Mesendoderm (in vitro differentiated cells): ENCODE measurements at regions not wholly inside any gene's neighbourhood (a gene's known extent, or its start where the extent isn't known, plus 50 kb on each side); places are given as distances from the start of the nearest gene placed in this dataset.

Source experiments
- DNase-seq: peaks from one replicate; pipeline ENCODE4 v3.0.0; 2013
- H2AK5ac ChIP-seq: 2 replicates; pipeline ENCODE4 v1.6.1; 2013; ENCODE audit warnings: low read length, inconsistent platforms
- H2BK120ac ChIP-seq: 2 replicates; pipeline ENCODE4 v1.6.1; 2013; ENCODE audit warnings: low read depth, mild to moderate bottlenecking, low read length, moderate library complexity, mixed read lengths
- H2BK15ac ChIP-seq: replicated peaks from 2 replicates; pipeline ENCODE4 v1.6.1; 2013; ENCODE audit warnings: low read depth, mild to moderate bottlenecking, moderate library complexity
- H2BK5ac ChIP-seq: 2 replicates; pipeline ENCODE4 v1.6.1; 2013; ENCODE audit warnings: low read length, inconsistent platforms
- H3K18ac ChIP-seq: 2 replicates; pipeline ENCODE4 v1.6.1; 2013; ENCODE audit warnings: mild to moderate bottlenecking, low read length, mixed read lengths
- H3K23ac ChIP-seq: one replicate; pipeline ENCODE4 v1.6.1; 2013; ENCODE audit warnings: low read length
- H3K27ac ChIP-seq: 2 replicates; pipeline ENCODE4 v1.5.1; 2013; ENCODE audit warnings: low read depth, mild to moderate bottlenecking, inconsistent platforms, low read length, moderate library complexity
- H3K27me3 ChIP-seq: 2 replicates; pipeline ENCODE4 v1.6.1; 2013; ENCODE audit warnings: low read length, control low read depth, mild to moderate bottlenecking, inconsistent platforms; ENCODE audit not compliant: insufficient read depth, poor library complexity
- H3K36me3 ChIP-seq: 2 replicates; pipeline ENCODE4 v1.6.1; 2013; ENCODE audit warnings: low read length, inconsistent platforms; ENCODE audit not compliant: control insufficient read depth, insufficient read depth
- H3K4ac ChIP-seq: one replicate; pipeline ENCODE4 v1.6.1; 2013; ENCODE audit warnings: low read depth, mild to moderate bottlenecking, low read length, moderate library complexity
- H3K4me1 ChIP-seq: 2 replicates; pipeline ENCODE4 v1.6.1; 2013; ENCODE audit warnings: low read depth, low read length, inconsistent platforms; ENCODE audit not compliant: control insufficient read depth
- H3K4me2 ChIP-seq: 2 replicates; pipeline ENCODE4 v1.6.1; 2013; ENCODE audit warnings: low read length
- H3K4me3 ChIP-seq: 2 replicates; pipeline ENCODE4 v1.5.1; 2013; ENCODE audit warnings: mild to moderate bottlenecking, low read length
- H3K56ac ChIP-seq: one replicate; pipeline ENCODE4 v1.6.1; 2013; ENCODE audit warnings: low read length
- H3K79me1 ChIP-seq: 2 replicates; pipeline ENCODE4 v1.6.1; 2013; ENCODE audit warnings: low read length, inconsistent platforms
- H3K79me2 ChIP-seq: 2 replicates; pipeline ENCODE4 v1.6.1; 2013; ENCODE audit warnings: mild to moderate bottlenecking, low read length; ENCODE audit not compliant: control insufficient read depth, insufficient read depth
- H3K9ac ChIP-seq: 2 replicates; pipeline ENCODE4 v1.6.1; 2013; ENCODE audit warnings: low read length, inconsistent platforms
- H4K5ac ChIP-seq: one replicate; pipeline ENCODE4 v1.6.1; 2013; ENCODE audit warnings: low read length
- H4K8ac ChIP-seq: one replicate; pipeline ENCODE4 v1.6.1; 2013; ENCODE audit warnings: low read depth, mild to moderate bottlenecking, control low read depth, low read length, moderate library complexity
- WGBS: extraction: QIAGEN DNeasy Blood & Tissue Kit; methylation state at CpG from one replicate; pipeline ENCODE4 v1.1.7; 2013; ENCODE audit warnings: low lambda C conversion rate, missing lambda C conversion rate; ENCODE audit not compliant: insufficient coverage; ENCODE audit errors: extremely low coverage; 5-methylcytosine and 5-hydroxymethylcytosine counted together

GRCh38 chr13:89951341-89951740 is 1396.1 kb upstream of the MIR17HG start:
- no peak overlapping the region for H3K9ac ChIP-seq
- H2BK120ac ChIP-seq, result no peak overlapping the region
- no peaks in the 10 kb centered on the region for H3K4me1 ChIP-seq
- H3K56ac ChIP-seq, result no peak overlapping the region
- H2AK5ac ChIP-seq, result no peak overlapping the region
- no peak overlapping the region for H3K27ac ChIP-seq
- H3K4me3 ChIP-seq, result no peak overlapping the region
- H3K4me2 ChIP-seq, result no peak overlapping the region
- H3K18ac ChIP-seq, result no peak overlapping the region
- H3K23ac ChIP-seq, result no peak overlapping the region
- no peak overlapping the region for H3K4ac ChIP-seq
- H2BK15ac ChIP-seq, result no peak overlapping the region
- no peak overlapping the region for H4K8ac ChIP-seq
- H4K5ac ChIP-seq, result no peak overlapping the region
- H3K36me3 ChIP-seq, result no peaks in the 10 kb centered on the region
- H3K79me1 ChIP-seq, result no peaks in the 10 kb centered on the region
- no CpG with 5 or more reads among the region's 3 CpGs for WGBS
- H3K79me2 ChIP-seq, result no peaks in the 10 kb centered on the region
- no peak overlapping the region for H2BK5ac ChIP-seq
- H3K27me3 ChIP-seq, result no peaks in the 10 kb centered on the region
- DNase-seq, result peak; percentile 16

DNA sequence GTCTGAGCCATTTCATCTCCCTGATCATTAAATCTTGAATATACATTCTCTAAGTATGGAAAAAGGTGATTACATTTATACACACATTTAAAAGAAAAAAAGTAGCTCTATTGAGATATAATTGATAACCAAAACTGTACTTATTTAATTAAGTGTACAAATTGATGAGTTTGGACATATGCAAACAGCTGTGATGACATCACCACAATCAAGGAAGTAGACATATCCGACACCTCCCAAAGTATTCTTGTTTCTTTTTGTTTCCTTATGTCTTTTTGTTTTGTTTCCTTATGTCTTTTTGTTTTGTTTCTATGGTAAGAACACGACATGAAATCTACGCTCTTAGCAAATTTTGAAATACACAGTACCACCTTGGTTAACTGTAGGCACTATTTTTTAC is 1393.9 kb upstream of the MIR17HG start:
- no peak overlapping the region for H2BK15ac ChIP-seq
- no peak overlapping the region for H3K4me2 ChIP-seq

GRCh38 chr13:89955773-89956172 is 1391.7 kb upstream of the MIR17HG start:
- no peak overlapping the region for H3K27ac ChIP-seq
- no peak overlapping the region for H3K4me2 ChIP-seq
- H2BK120ac ChIP-seq, result no peak overlapping the region
- no peak overlapping the region for H2BK15ac ChIP-seq
- no peak overlapping the region for H3K23ac ChIP-seq
- H2BK5ac ChIP-seq, result no peak overlapping the region
- H3K18ac ChIP-seq, result no peak overlapping the region
- H3K27me3 ChIP-seq, result no peaks in the 10 kb centered on the region
- H3K4ac ChIP-seq, result no peak overlapping the region
- H3K56ac ChIP-seq, result no peak overlapping the region
- WGBS, result no CpG with 5 or more reads among the region's 1 CpG
- H3K79me1 ChIP-seq, result no peaks in the 10 kb centered on the region
- no peaks in the 10 kb centered on the region for H3K36me3 ChIP-seq
- no peak overlapping the region for H2AK5ac ChIP-seq
- H4K8ac ChIP-seq, result no peak overlapping the region
- H3K9ac ChIP-seq, result no peak overlapping the region
- no peak overlapping the region for H4K5ac ChIP-seq
- DNase-seq, result no peak
- no peaks in the 10 kb centered on the region for H3K79me2 ChIP-seq
- no peaks in the 10 kb centered on the region for H3K4me1 ChIP-seq
- H3K4me3 ChIP-seq, result no peak overlapping the region

More for the DNA sequence above, 1393.9 kb upstream of the MIR17HG start:
- Histone ChIP-seq H3K36me3 (no peaks in the 10 kb centered on the region), H3K9ac (no peak overlapping the region), H3K27me3 (no peaks in the 10 kb centered on the region), H3K56ac (no peak overlapping the region), H3K18ac (no peak overlapping the region), H3K4me3 (no peak overlapping the region), H2BK120ac (no peak overlapping the region), H3K27ac (no peak overlapping the region), H4K5ac (no peak overlapping the region), H3K4ac (no peak overlapping the region), H2BK5ac (no peak overlapping the region), H4K8ac (no peak overlapping the region), H2AK5ac (no peak overlapping the region), H3K79me1 (no peaks in the 10 kb centered on the region), H3K79me2 (no peaks in the 10 kb centered on the region), H3K4me1 (no peaks in the 10 kb centered on the region), H3K23ac (no peak overlapping the region)
- WGBS, result no CpG with 5 or more reads among the region's 3 CpGs
- DNase-seq, result no peak

- WGBS, result no CpG with 5 or more reads among the region's 2 CpGs
- H3K36me3 ChIP-seq, result no peaks in the 10 kb centered on the region
- H2BK15ac ChIP-seq, result no peak overlapping the region
- no peak overlapping the region for H4K8ac ChIP-seq
- H3K79me2 ChIP-seq, result no peaks in the 10 kb centered on the region
- no peak for DNase-seq
- H3K4me2 ChIP-seq, result no peak overlapping the region
- no peak overlapping the region for H3K9ac ChIP-seq
- H3K4me1 ChIP-seq, result no peaks in the 10 kb centered on the region
- no peak overlapping the region for H2AK5ac ChIP-seq
- no peak overlapping the region for H3K56ac ChIP-seq
- no peak overlapping the region for H2BK5ac ChIP-seq
- H3K27ac ChIP-seq, result no peak overlapping the region
- H3K23ac ChIP-seq, result no peak overlapping the region
- no peak overlapping the region for H3K4me3 ChIP-seq
- H3K79me1 ChIP-seq, result no peaks in the 10 kb centered on the region
- no peak overlapping the region for H3K18ac ChIP-seq
- H4K5ac ChIP-seq, result no peak overlapping the region
- H2BK120ac ChIP-seq, result no peak overlapping the region
- no peak overlapping the region for H3K4ac ChIP-seq
- no peaks in the 10 kb centered on the region for H3K27me3 ChIP-seq
These were observed 1388.4 kb upstream of the MIR17HG start for GRCh38 chr13:89959074-89959473.

- Histone ChIP-seq H3K36me3 (no peaks in the 10 kb centered on the region), H2AK5ac (no peak overlapping the region), H3K4ac (no peak overlapping the region), H4K8ac (no peak overlapping the region), H3K4me2 (no peak overlapping the region), H3K56ac (no peak overlapping the region), H4K5ac (no peak overlapping the region), H3K9ac (no peak overlapping the region), H3K79me2 (no peaks in the 10 kb centered on the region), H3K27me3 (no peaks in the 10 kb centered on the region), H2BK5ac (no peak overlapping the region), H2BK120ac (no peak overlapping the region), H3K79me1 (no peaks in the 10 kb centered on the region), H3K4me1 (peaks cover 6% of the 10 kb centered on the region), H3K23ac (no peak overlapping the region), H3K4me3 (no peak overlapping the region), H3K18ac (no peak overlapping the region), H2BK15ac (no peak overlapping the region), H3K27ac (no peak overlapping the region)
- DNase-seq, result no peak
- no CpG with 5 or more reads among the region's 1 CpG for WGBS
These were observed 1382.2 kb upstream of the MIR17HG start for GRCh38 chr13:89965252-89965651.

- Histone ChIP-seq H3K36me3 (no peaks in the 10 kb centered on the region), H2BK15ac (no peak overlapping the region), H2BK120ac (peak overlapping the region; percentile 54), H3K18ac (peak overlapping the region; percentile 60), H2BK5ac (no peak overlapping the region), H3K23ac (no peak overlapping the region), H3K9ac (no peak overlapping the region), H3K27ac (no peak overlapping the region), H3K27me3 (no peaks in the 10 kb centered on the region), H2AK5ac (no peak overlapping the region), H3K56ac (no peak overlapping the region), H3K4me3 (no peak overlapping the region), H3K4me1 (peaks cover 6% of the 10 kb centered on the region), H4K5ac (no peak overlapping the region), H3K4me2 (no peak overlapping the region), H4K8ac (no peak overlapping the region), H3K4ac (peak overlapping the region; percentile 52), H3K79me1 (no peaks in the 10 kb centered on the region), H3K79me2 (no peaks in the 10 kb centered on the region)
- WGBS, result no CpG with 5 or more reads among the region's 5 CpGs
- DNase-seq, result no peak
These were observed 1381.0 kb upstream of the MIR17HG start for GRCh38 chr13:89966524-89966923.
